ENCODE measurements at regions not wholly inside any gene's neighbourhood (a gene's known extent, or its start where the extent isn't known, plus 50 kb on each side); places are given as distances from the start of the nearest gene placed in this dataset.
A peak's percentile ranks its signal among the peaks of the same experiment; 100 is the strongest.
"Not testable (repeated sequence)": the region's sequence is repeated elsewhere in the genome, so short reads cannot be mapped to it uniquely, and the experiment has no call there.

- no peaks in the 10 kb centered on the region for H3K9me3 ChIP-seq (replicated peaks in 1 of 3)
- H3K4me1 ChIP-seq (replicated peaks in 1 of 2) = no peaks in the 10 kb centered on the region
- H3K4me3 ChIP-seq = no peak overlapping the region
- TF ChIP-seq CTCF (IDR thresholded peaks at IDR 0.05) (no peak), POLR2A (IDR thresholded peaks at IDR 0.05) (no peak)
- no peaks in the 10 kb centered on the region for H3K27me3 ChIP-seq
- H3K27ac ChIP-seq = no peak overlapping the region
- intact Hi-C loops (cut with DNase I) = no loop called here
- 87 to 95% (median 92%) methylated on average over 6 to 12 of the region's 12 CpGs for WGBS, 4 donors
- no peaks in the 10 kb centered on the region for H3K36me3 ChIP-seq (replicated peaks in 1 of 2)
- no peak for DNase-seq
Measured at GRCh38 chr1:82777240-82777639, 976.5 kb downstream of the ADGRL2 start.

GRCh38 chr1:82776730-82777129 is 976.0 kb downstream of the ADGRL2 start:
- H3K27me3 ChIP-seq; H3K36me3 ChIP-seq (replicated peaks in 1 of 2); H3K9me3 ChIP-seq (replicated peaks in 1 of 3); H3K4me1 ChIP-seq (replicated peaks in 1 of 2); intact Hi-C loops (cut with DNase I); H3K4me3 ChIP-seq; DNase-seq; H3K27ac ChIP-seq: not testable (repeated sequence)
- 95 to 100% (median 98%) methylated on average over 11 to 30 of the region's 30 CpGs for WGBS, 4 donors

DNA sequence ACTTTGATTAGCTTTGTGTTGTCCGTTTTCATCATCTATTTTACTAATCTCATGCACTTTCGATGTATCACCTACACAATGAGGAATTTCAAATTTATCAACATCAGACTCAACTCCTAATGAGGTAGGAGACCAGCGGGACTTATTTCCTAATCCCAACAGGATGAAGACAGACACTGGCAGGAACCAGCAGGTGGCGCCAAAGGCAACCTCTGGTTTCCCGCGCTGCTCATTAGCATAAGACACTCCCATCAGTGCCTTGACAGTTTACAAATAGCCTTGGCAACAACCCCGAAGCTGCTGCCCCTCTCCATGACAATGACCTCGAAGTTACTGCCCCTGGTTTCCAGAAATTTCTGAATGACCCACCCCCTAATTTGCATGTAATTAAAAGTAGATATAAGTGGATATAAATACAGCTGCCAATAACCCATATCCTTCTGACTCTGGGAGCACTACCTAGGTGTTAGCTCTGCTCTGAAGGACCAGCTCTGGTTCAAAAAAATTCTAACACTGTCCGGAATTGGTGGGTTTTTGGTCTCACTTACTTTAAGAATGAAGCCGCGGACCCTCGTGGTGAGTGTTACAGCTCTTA is 974.8 kb downstream of the ADGRL2 start:
- H3K4me1 ChIP-seq (replicated peaks in 1 of 2) = no peaks in the 10 kb centered on the region
- 75 to 83% (median 80%) methylated on average over 12 of the region's 12 CpGs for WGBS, 4 donors
- DNase-seq = peak in 6 of 7 donors; percentile 20 to 79 (median 36)
- intact Hi-C loops (cut with DNase I) = no loop called here
- H3K36me3 ChIP-seq (replicated peaks in 1 of 2) = no peaks in the 10 kb centered on the region
- H3K27me3 ChIP-seq = no peaks in the 10 kb centered on the region
- no peak overlapping the region for H3K27ac ChIP-seq
- TF ChIP-seq POLR2A (IDR thresholded peaks at IDR 0.05) (no peak), CTCF (IDR thresholded peaks at IDR 0.05) (peak; percentile 12 to 54 (median 37))
- H3K4me3 ChIP-seq = no peak overlapping the region
- H3K9me3 ChIP-seq (replicated peaks in 1 of 3) = no peaks in the 10 kb centered on the region

DNA sequence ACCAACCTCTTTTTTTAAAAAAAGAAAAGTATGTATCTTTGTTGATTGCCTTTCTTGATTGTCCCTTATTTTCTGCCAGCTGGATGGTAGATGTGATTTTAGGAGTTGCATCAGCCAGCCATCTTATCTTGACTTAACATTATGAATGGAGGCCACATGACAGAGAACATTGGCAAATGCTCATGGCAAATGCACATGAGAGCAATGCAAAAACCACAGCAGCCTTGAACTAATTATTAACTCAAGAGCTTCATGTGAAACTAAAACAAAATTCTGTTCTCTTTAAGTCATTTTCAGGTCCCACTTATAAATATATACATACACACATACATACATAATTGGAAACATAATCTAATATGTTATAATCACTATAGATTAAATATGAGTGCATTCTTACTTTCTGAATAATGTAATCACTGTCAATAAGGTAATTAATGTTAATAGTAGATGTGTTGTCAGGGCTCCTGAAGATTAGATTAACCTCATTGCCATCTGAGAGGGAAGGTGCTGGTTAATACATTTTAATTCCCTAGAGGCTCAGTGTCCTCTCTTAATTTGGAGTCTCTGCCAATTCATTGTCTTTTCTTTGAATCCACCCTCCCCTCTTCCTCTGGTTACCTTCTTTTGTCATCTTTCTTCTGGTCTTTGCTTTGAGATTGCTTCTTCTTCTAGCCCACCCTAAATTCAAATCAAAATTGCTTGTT is 962.2 kb downstream of the ADGRL2 start:
- H3K9me3 ChIP-seq (replicated peaks in 1 of 3) = no peaks in the 10 kb centered on the region
- no peak overlapping the region for H3K4me3 ChIP-seq

More for the DNA sequence above, 962.2 kb downstream of the ADGRL2 start:
- no peak overlapping the region for H3K27ac ChIP-seq
- intact Hi-C loops (cut with DNase I) = no loop called here
- peak in 6 of 7 donors; percentile 12 to 67 (median 36) for DNase-seq
- no peaks in the 10 kb centered on the region for H3K27me3 ChIP-seq
- H3K36me3 ChIP-seq (replicated peaks in 1 of 2) = no peaks in the 10 kb centered on the region
- peaks cover 0 to 4% of the 10 kb centered on the region in 2 donors for H3K4me1 ChIP-seq (replicated peaks in 1 of 2)
- no peak for TF ChIP-seq CTCF (IDR thresholded peaks at IDR 0.05)
- no peak for TF ChIP-seq POLR2A (IDR thresholded peaks at IDR 0.05)

Data from adrenal gland (tissue), 9 donors.